Uterus (tissue), 3 donors: ENCODE measurements at regions not wholly inside any gene's neighbourhood (a gene's known extent, or its start where the extent isn't known, plus 50 kb on each side); places are given as distances from the start of the nearest gene placed in this dataset.

Experiments used
- DNase-seq, 2 donors: peaks; one replicate each; pipeline ENCODE4 v3.0.0-alpha.2; 2019 to 2020
- H3K27ac ChIP-seq, 2 donors: fragments of 200-600 bp; sonication (generic); 1 replicate in 1 of 2; 2 replicates in 1 of 2; pipeline ENCODE4 v1.5.1; 2016 to 2018
- H3K27me3 ChIP-seq, 2 donors: fragments of 200-600 bp; sonication (generic); one replicate each; pipeline ENCODE4 v1.5.1; 2018 to 2019; ENCODE audit warnings: control low read depth in 1 of 2
- H3K36me3 ChIP-seq, 2 donors: fragments of 200-600 bp; sonication (generic); one replicate each; pipeline ENCODE4 v1.5.1; 2019; ENCODE audit warnings: control low read depth in 1 of 2
- H3K4me1 ChIP-seq, 2 donors: fragments of 200-600 bp; sonication (generic); one replicate each; pipeline ENCODE4 v1.5.1; 2018 to 2019; ENCODE audit warnings: control low read depth in 1 of 2
- H3K4me3 ChIP-seq, 2 donors: fragments of 200-600 bp; sonication (generic); 1 replicate in 1 of 2; 2 replicates in 1 of 2; pipeline ENCODE4 v1.5.1; 2018 to 2019; ENCODE audit warnings: mild to moderate bottlenecking in 1 of 2
- H3K9me3 ChIP-seq, 2 donors: fragments of 200-600 bp; sonication (generic); one replicate each; pipeline ENCODE4 v1.5.1; 2019; ENCODE audit warnings: control low read depth in 1 of 2
- CTCF ChIP-seq, 4 experiments: fragments of 200-600 bp in 2 of 4; fragments of 450-650 bp in 2 of 4; sonication (generic) in 2 of 4; IDR thresholded peaks; one replicate each; pipeline ENCODE4 v1.5.1; 2016 to 2019; ENCODE audit warnings: antibody characterized with exemption in 4 of 4, mild to moderate bottlenecking in 2 of 4, moderate library complexity in 1 of 4
- POLR2A ChIP-seq, 2 donors: fragments of 450-650 bp; IDR thresholded peaks; one replicate each; pipeline ENCODE4 v1.6.1; 2016; ENCODE audit warnings: antibody characterized with exemption in 2 of 2, mild to moderate bottlenecking in 1 of 2, moderate library complexity in 1 of 2
- intact Hi-C: fragments of 100-400 bp; cut with DNase I; formaldehyde crosslinking; loops from one replicate; pipeline ENCODE4 v1.15.1; 2023; ENCODE audit warnings: low total_unique reads
- donor health status: DM: yes; HTN: yes; CAD: no.

- intact Hi-C loops, result no loop called here
- Histone ChIP-seq H3K27me3 (no peaks in the 10 kb centered on the region), H3K4me3 (no peak overlapping the region), H3K9me3 (no peaks in the 10 kb centered on the region), H3K36me3 (no peaks in the 10 kb centered on the region), H3K4me1 (no peaks in the 10 kb centered on the region), H3K27ac (peak overlapping the region in 1 of 2 donors; percentile 66)
- no peak for DNase-seq
- TF ChIP-seq POLR2A (IDR thresholded peaks at IDR 0.05), result no peak
- no peak for TF ChIP-seq CTCF (IDR thresholded peaks at IDR 0.05)
These were observed 76.6 kb upstream of the PRDX6 start for GRCh38 chr1:173400387-173400995.

- H3K36me3 ChIP-seq, result no peaks in the 10 kb centered on the region
- no peak overlapping the region for H3K27ac ChIP-seq
- no peak for DNase-seq
- TF ChIP-seq POLR2A (IDR thresholded peaks at IDR 0.05), result no peak
- no peak for TF ChIP-seq CTCF (IDR thresholded peaks at IDR 0.05)
- no peaks in the 10 kb centered on the region for H3K4me1 ChIP-seq
- no peak overlapping the region for H3K4me3 ChIP-seq
- no peaks in the 10 kb centered on the region for H3K27me3 ChIP-seq
- intact Hi-C loops, result no loop called here
- no peaks in the 10 kb centered on the region for H3K9me3 ChIP-seq
These were observed 73.1 kb upstream of the PRDX6 start for GRCh38 chr1:173403996-173404395.

GRCh38 chr1:173405281-173405680 is 71.9 kb upstream of the PRDX6 start:
- Histone ChIP-seq H3K36me3 (no peaks in the 10 kb centered on the region), H3K27me3 (no peaks in the 10 kb centered on the region), H3K4me1 (no peaks in the 10 kb centered on the region), H3K4me3 (no peak overlapping the region), H3K27ac (no peak overlapping the region), H3K9me3 (no peaks in the 10 kb centered on the region)
- no peak for DNase-seq
- TF ChIP-seq CTCF (IDR thresholded peaks at IDR 0.05), result no peak
- TF ChIP-seq POLR2A (IDR thresholded peaks at IDR 0.05), result no peak
- intact Hi-C loops, result no loop called here

- TF ChIP-seq CTCF (IDR thresholded peaks at IDR 0.05), result no peak
- no peak for TF ChIP-seq POLR2A (IDR thresholded peaks at IDR 0.05)
- Histone ChIP-seq H3K9me3 (no peaks in the 10 kb centered on the region), H3K27ac (no peak overlapping the region), H3K4me1 (no peaks in the 10 kb centered on the region), H3K27me3 (no peaks in the 10 kb centered on the region), H3K4me3 (no peak overlapping the region), H3K36me3 (no peaks in the 10 kb centered on the region)
- intact Hi-C loops, result no loop called here
- no peak for DNase-seq
These were observed 71.3 kb upstream of the PRDX6 start for GRCh38 chr1:173405834-173406233.

- H3K27ac ChIP-seq, result no peak overlapping the region
- H3K4me3 ChIP-seq, result no peak overlapping the region
- DNase-seq, result no peak
- H3K4me1 ChIP-seq, result no peaks in the 10 kb centered on the region
- H3K27me3 ChIP-seq, result no peaks in the 10 kb centered on the region
- no peak for TF ChIP-seq POLR2A (IDR thresholded peaks at IDR 0.05)
- no peak for TF ChIP-seq CTCF (IDR thresholded peaks at IDR 0.05)
- intact Hi-C loops, result no loop called here
- no peaks in the 10 kb centered on the region for H3K9me3 ChIP-seq
- H3K36me3 ChIP-seq, result no peaks in the 10 kb centered on the region
These were observed 70.3 kb upstream of the PRDX6 start for GRCh38 chr1:173406783-173407230.
